Caco-2 (cell line): ENCODE measurements at regions not wholly inside any gene's neighbourhood (a gene's known extent, or its start where the extent isn't known, plus 50 kb on each side); places are given as distances from the start of the nearest gene placed in this dataset.

Source experiments
- BruUV-seq: library from RNA; stranded (reverse); fragments of 400-500 nt; replicated peaks from 2 replicates; lab custom pipeline; 2021; lab: Mats Ljungman, UMichigan
- CTCF ChIA-PET: fragments of 300-600 bp; sonication (Branson Sonifier 250); formaldehyde crosslinking; loops from one replicate; lab custom pipeline; 2022; ENCODE audit warnings: antibody characterized with exemption; lab: Charles Lee
- POLR2A ChIA-PET: fragments of 300-600 bp; sonication (Branson Sonifier 250); formaldehyde crosslinking; loops from one replicate; lab custom pipeline; 2022; ENCODE audit warnings: antibody characterized with exemption; lab: Charles Lee
- DNase-seq, 2 experiments: peaks; one replicate each; pipeline versions ENCODE4 v3.0.0 to v3.0.0-alpha.2; 2020 to 2022
- H3K27me3 ChIP-seq: replicated peaks from 2 replicates; pipeline ENCODE4 v1.6.0; 2011; ENCODE audit warnings: low read length; ENCODE audit not compliant: control insufficient read depth, insufficient read depth
- H3K36me3 ChIP-seq: 2 replicates; pipeline ENCODE4 v1.5.1; 2011; ENCODE audit warnings: low read length; ENCODE audit not compliant: control insufficient read depth, insufficient read depth
- H3K4me1 ChIP-seq: fragments of 250-450 bp; sonication (Bioruptor Pico); 2 replicates; pipeline ENCODE4 v1.5.1; 2020; ENCODE audit warnings: mild to moderate bottlenecking
- H3K4me3 ChIP-seq: 2 replicates; pipeline ENCODE4 v1.5.1; 2011; ENCODE audit warnings: low read depth, mild to moderate bottlenecking, control low read depth, low read length
- H3K9me3 ChIP-seq: fragments of 250-450 bp; sonication (Bioruptor Pico); 2 replicates; pipeline ENCODE4 v1.5.1; 2020; ENCODE audit warnings: mild to moderate bottlenecking, moderate library complexity
- H3K27ac Mint-ChIP-seq: one replicate; pipeline ENCODE4 v1.8.0; 2022; ENCODE audit warnings: mixed read lengths; ENCODE audit not compliant: unreplicated experiment
- H3K27me3 Mint-ChIP-seq: one replicate; pipeline ENCODE4 v1.8.0; 2022; ENCODE audit warnings: mixed read lengths; ENCODE audit not compliant: insufficient read depth, unreplicated experiment
- H3K36me3 Mint-ChIP-seq: one replicate; pipeline ENCODE4 v1.8.0; 2022; ENCODE audit warnings: mild to moderate bottlenecking, mixed read lengths; ENCODE audit not compliant: insufficient read depth, unreplicated experiment
- H3K4me1 Mint-ChIP-seq: one replicate; pipeline ENCODE4 v1.8.0; 2022; ENCODE audit warnings: low read depth, mixed read lengths; ENCODE audit not compliant: unreplicated experiment
- H3K4me3 Mint-ChIP-seq: one replicate; pipeline ENCODE4 v1.8.0; 2022; ENCODE audit warnings: mild to moderate bottlenecking, moderate library complexity, mixed read lengths; ENCODE audit not compliant: unreplicated experiment
- H3K9me3 Mint-ChIP-seq: one replicate; pipeline ENCODE4 v1.8.0; 2022; ENCODE audit warnings: mixed read lengths; ENCODE audit not compliant: unreplicated experiment
- intact Hi-C: fragments of 100-400 bp; cut with micrococcal nuclease; formaldehyde crosslinking; loops from one replicate; pipeline ENCODE4 v1.10.0; 2022; ENCODE audit not compliant: unreplicated experiment
- TF ChIP-seq, protein P1 (sequence below), 2 experiments: fragments of 200-600 bp in 1 of 2; IDR thresholded peaks; 1 replicate in 1 of 2; 2 replicates in 1 of 2; pipeline versions ENCODE4 v1.5.1 to v1.8.0; 2011 to 2022; ENCODE audit warnings: antibody characterized with exemption in 1 of 2, control low read depth in 1 of 2, inconsistent platforms in 1 of 2, low read depth in 1 of 2, low read length in 1 of 2, mild to moderate bottlenecking in 1 of 2, moderate library complexity in 1 of 2; ENCODE audit not compliant: insufficient read depth in 1 of 2, severe bottlenecking in 1 of 2, unreplicated experiment in 1 of 2

DNA sequence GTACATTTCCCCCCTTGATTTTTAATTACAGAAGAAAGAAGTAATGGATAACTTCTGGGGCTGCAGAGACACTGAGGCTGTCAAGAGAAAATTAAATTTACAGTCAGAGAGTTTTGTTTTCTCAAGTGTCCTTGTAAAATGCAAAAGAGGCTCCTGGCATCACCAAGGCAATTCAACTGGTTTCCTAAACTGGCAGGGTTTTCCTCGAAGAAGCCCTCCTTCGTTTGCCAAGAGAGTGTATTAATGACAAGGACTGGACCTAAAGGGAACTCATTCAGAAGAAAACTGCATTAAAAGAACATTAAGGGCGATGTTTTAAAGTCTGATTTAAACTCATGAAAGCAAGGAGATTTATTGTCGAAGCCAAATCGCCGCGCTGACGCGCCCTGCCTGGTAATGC is 476.9 kb downstream of the ZSWIM6 start:
- Histone ChIP-seq H3K27me3 (no peaks in the 10 kb centered on the region), H3K4me3 (no peak overlapping the region), H3K9me3 (no peaks in the 10 kb centered on the region), H3K4me1 (peaks cover 9% of the 10 kb centered on the region; the same call in 1 of the 2 replicates), H3K36me3 (no peaks in the 10 kb centered on the region)
- Mint-ChIP-seq H3K4me1 (peaks cover 9% of the 10 kb centered on the region), H3K4me3 (no peak overlapping the region), H3K9me3 (no peaks in the 10 kb centered on the region), H3K27me3 (peaks cover 10% of the 10 kb centered on the region), H3K36me3 (no peaks in the 10 kb centered on the region), H3K27ac (no peak overlapping the region)
- POLR2A ChIA-PET: no interaction called here
- CTCF ChIA-PET: no interaction called here
- BruUV-seq: no TSS peak
- no peak for DNase-seq
- intact Hi-C loops: no loop called here
- TF ChIP-seq, protein P1, sequence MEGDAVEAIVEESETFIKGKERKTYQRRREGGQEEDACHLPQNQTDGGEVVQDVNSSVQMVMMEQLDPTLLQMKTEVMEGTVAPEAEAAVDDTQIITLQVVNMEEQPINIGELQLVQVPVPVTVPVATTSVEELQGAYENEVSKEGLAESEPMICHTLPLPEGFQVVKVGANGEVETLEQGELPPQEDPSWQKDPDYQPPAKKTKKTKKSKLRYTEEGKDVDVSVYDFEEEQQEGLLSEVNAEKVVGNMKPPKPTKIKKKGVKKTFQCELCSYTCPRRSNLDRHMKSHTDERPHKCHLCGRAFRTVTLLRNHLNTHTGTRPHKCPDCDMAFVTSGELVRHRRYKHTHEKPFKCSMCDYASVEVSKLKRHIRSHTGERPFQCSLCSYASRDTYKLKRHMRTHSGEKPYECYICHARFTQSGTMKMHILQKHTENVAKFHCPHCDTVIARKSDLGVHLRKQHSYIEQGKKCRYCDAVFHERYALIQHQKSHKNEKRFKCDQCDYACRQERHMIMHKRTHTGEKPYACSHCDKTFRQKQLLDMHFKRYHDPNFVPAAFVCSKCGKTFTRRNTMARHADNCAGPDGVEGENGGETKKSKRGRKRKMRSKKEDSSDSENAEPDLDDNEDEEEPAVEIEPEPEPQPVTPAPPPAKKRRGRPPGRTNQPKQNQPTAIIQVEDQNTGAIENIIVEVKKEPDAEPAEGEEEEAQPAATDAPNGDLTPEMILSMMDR (IDR thresholded peaks at IDR 0.05; ENCODE audit: insufficient read depth in 1 of 2, low read depth in 1 of 2, low read length in 1 of 2, severe bottlenecking in 1 of 2, unreplicated experiment in 1 of 2): no peak

DNA sequence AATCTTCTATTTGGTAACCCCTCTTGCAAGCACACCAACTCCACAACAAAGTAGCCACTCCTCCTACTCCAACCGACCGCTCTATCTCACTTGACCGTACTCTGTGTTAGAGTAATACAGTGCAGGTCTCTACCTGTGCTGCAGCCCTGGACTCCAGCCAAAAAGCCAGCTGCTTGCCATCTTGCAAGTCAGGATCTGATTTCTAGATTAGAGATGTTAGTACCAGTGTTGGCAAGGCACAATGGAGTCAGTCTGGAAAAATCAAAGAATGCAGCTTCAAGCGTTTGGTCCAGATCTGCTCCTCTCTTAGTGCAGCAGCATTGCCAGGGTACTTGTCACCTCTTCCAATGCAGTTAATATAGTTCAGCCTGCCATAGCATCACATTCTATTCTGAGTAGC is 477.6 kb downstream of the ZSWIM6 start:
- Histone ChIP-seq H3K27me3 (no peaks in the 10 kb centered on the region), H3K4me3 (no peak overlapping the region), H3K36me3 (no peaks in the 10 kb centered on the region), H3K4me1 (peaks cover 8% of the 10 kb centered on the region; the same call in 1 of the 2 replicates), H3K9me3 (no peaks in the 10 kb centered on the region)
- intact Hi-C loops: no loop called here
- ChIA-PET POLR2A (no interaction called here), CTCF (interaction anchor here (0.6 kb wide), 1 partner anchor 8 kb away, joined by 4 read pairs; no protein-coding TSS in a partner anchor)
- Mint-ChIP-seq H3K9me3 (no peaks in the 10 kb centered on the region), H3K4me1 (peaks cover 9% of the 10 kb centered on the region), H3K27ac (no peak overlapping the region), H3K36me3 (no peaks in the 10 kb centered on the region), H3K27me3 (peaks cover 13% of the 10 kb centered on the region), H3K4me3 (no peak overlapping the region)
- TF ChIP-seq, protein P1 (IDR thresholded peaks at IDR 0.05; ENCODE audit: insufficient read depth in 1 of 2, low read depth in 1 of 2, low read length in 1 of 2, severe bottlenecking in 1 of 2, unreplicated experiment in 1 of 2): no peak
- BruUV-seq: no TSS peak
- no peak for DNase-seq

DNA sequence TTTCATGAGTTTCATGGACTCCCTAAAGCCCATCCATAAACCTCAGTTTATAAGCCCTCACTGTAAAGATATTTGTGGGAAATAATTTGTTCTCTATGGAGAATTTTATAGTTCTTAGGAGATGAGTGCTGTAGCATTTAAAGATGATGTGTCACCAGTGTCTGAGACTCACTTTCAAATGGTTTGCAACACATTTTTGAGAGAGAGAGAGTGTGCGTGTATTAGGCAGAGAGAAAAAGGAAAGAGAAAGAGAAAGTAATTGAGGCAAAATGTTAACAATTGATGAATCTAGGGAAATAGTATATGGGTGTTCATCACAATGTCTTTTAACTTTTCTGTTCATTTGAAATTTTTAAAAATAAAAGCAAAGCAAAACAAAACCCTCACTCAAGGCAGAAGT is 479.0 kb downstream of the ZSWIM6 start:
- Mint-ChIP-seq H3K27ac (no peak overlapping the region), H3K4me3 (no peak overlapping the region), H3K4me1 (peaks cover 7% of the 10 kb centered on the region), H3K27me3 (peaks cover 19% of the 10 kb centered on the region), H3K9me3 (no peaks in the 10 kb centered on the region), H3K36me3 (no peaks in the 10 kb centered on the region)
- ChIA-PET CTCF (no interaction called here), POLR2A (no interaction called here)
- no peak for DNase-seq
- Histone ChIP-seq H3K9me3 (no peaks in the 10 kb centered on the region), H3K27me3 (no peaks in the 10 kb centered on the region), H3K4me1 (peaks cover 5% of the 10 kb centered on the region), H3K36me3 (no peaks in the 10 kb centered on the region), H3K4me3 (no peak overlapping the region)
- TF ChIP-seq, protein P1 (IDR thresholded peaks at IDR 0.05; ENCODE audit: insufficient read depth in 1 of 2, low read depth in 1 of 2, low read length in 1 of 2, severe bottlenecking in 1 of 2, unreplicated experiment in 1 of 2): no peak
- BruUV-seq: no TSS peak
- intact Hi-C loops: no loop called here
